ENCODE measurements at regions not wholly inside any gene's neighbourhood (a gene's known extent, or its start where the extent isn't known, plus 50 kb on each side); places are given as distances from the start of the nearest gene placed in this dataset.

GRCh38 chr2:226424971-226425370, 374.6 kb downstream of the IRS1 start:
- DNase-seq = no peak

- DNase-seq = peak; percentile 46 to 59
Measured at GRCh38 chr2:226423498-226423960, 376.1 kb downstream of the IRS1 start.

GRCh38 chr2:226420646-226421045, 379.0 kb downstream of the IRS1 start:
- DNase-seq = no peak

GRCh38 chr2:226418521-226418920, 381.1 kb downstream of the IRS1 start:
- DNase-seq = no peak

GRCh38 chr2:226414335-226414734, 385.3 kb downstream of the IRS1 start:
- DNase-seq = no peak

- no peak for DNase-seq
Measured at GRCh38 chr2:226413498-226414130, 386.0 kb downstream of the IRS1 start.

GRCh38 chr2:226411727-226412360, 387.8 kb downstream of the IRS1 start:
- no peak for DNase-seq

- DNase-seq = no peak
Measured at GRCh38 chr2:226411205-226411604, 388.4 kb downstream of the IRS1 start.

GRCh38 chr2:226410247-226410835, 389.3 kb downstream of the IRS1 start:
- no peak for DNase-seq

GRCh38 chr2:226409134-226409533, 390.5 kb downstream of the IRS1 start:
- no peak for DNase-seq

GRCh38 chr2:226408141-226408540, 391.5 kb downstream of the IRS1 start:
- no peak for DNase-seq

- DNase-seq = no peak
Measured at GRCh38 chr2:226407135-226407534, 392.5 kb downstream of the IRS1 start.

GRCh38 chr2:226405465-226405864, 394.2 kb downstream of the IRS1 start:
- no peak for DNase-seq

GRCh38 chr2:226403369-226403768, 396.3 kb downstream of the IRS1 start:
- DNase-seq = no peak

- DNase-seq = no peak
Measured at GRCh38 chr2:226399006-226399405, 400.6 kb downstream of the IRS1 start.

- no peak for DNase-seq
Measured at GRCh38 chr2:226398580-226398979, 401.0 kb downstream of the IRS1 start.

- DNase-seq = no peak
Measured at GRCh38 chr2:226396541-226396940, 403.1 kb downstream of the IRS1 start.

GRCh38 chr2:226387499-226387942, 412.1 kb downstream of the IRS1 start:
- no peak for DNase-seq

GRCh38 chr2:226383461-226383860, 416.2 kb downstream of the IRS1 start:
- no peak for DNase-seq

- DNase-seq = no peak
Measured at GRCh38 chr2:226380679-226381078, 418.9 kb downstream of the IRS1 start.

GRCh38 chr2:226378753-226379705, 420.6 kb downstream of the IRS1 start:
- DNase-seq = no peak

- DNase-seq = no peak
Measured at GRCh38 chr2:226376516-226377180, 423.0 kb downstream of the IRS1 start.

- no peak for DNase-seq
Measured at GRCh38 chr2:226366920-226367319, 432.7 kb downstream of the IRS1 start.

Measured in stimulated activated CD4-positive, alpha-beta T cell treated with anti-CD3 and anti-CD28 coated beads, Interleukin-2, amount 100 ng/mL, for 24 hours (primary cell).